K562 (cell line): ENCODE measurements at regions not wholly inside any gene's neighbourhood (a gene's known extent, or its start where the extent isn't known, plus 50 kb on each side); places are given as distances from the start of the nearest gene placed in this dataset.

Experiments
- COPS2 ChIP-seq: fragments of 450-650 bp; conservative IDR thresholded peaks from 2 replicates; pipeline ENCODE4 v1.6.1; 2016; ENCODE audit warnings: mild to moderate bottlenecking, moderate library complexity
- KLF10 ChIP-seq: fragments of 250-450 bp; sonication (Bioruptor Pico); IDR thresholded peaks from 2 replicates; pipeline ENCODE4 v1.6.1; 2021; ENCODE audit warnings: matching md5 sums
- OTX1 ChIP-seq: fragments of 450-650 bp; formaldehyde crosslinking; IDR thresholded peaks from 2 replicates; pipeline ENCODE4 v1.4.0; 2022; ENCODE audit warnings: mild to moderate bottlenecking
- RBBP5 ChIP-seq: fragments of 200-600 bp; sonication (generic); IDR thresholded peaks from 2 replicates; pipeline ENCODE4 v1.6.1; 2012; ENCODE audit warnings: borderline replicate concordance, mild to moderate bottlenecking, low read length, control low read depth, inconsistent platforms; ENCODE audit not compliant: insufficient read depth, poor library complexity, severe bottlenecking
- ZNF444 ChIP-seq: fragments of 250-450 bp; sonication (Bioruptor Pico); IDR thresholded peaks from 2 replicates; pipeline ENCODE4 v1.4.0; 2020; ENCODE audit warnings: mild to moderate bottlenecking, moderate library complexity

GRCh38 chr13:71030784-71031183 lies 836.2 kb downstream of the DACH1 start:
- TF ChIP-seq ZNF444 (CRISPR knock-in tag) (no peak), OTX1 (CRISPR knock-in tag) (no peak), COPS2 (no peak), KLF10 (CRISPR knock-in tag) (no peak), RBBP5 (no peak)
